ENCODE measurements at regions not wholly inside any gene's neighbourhood (a gene's known extent, or its start where the extent isn't known, plus 50 kb on each side); places are given as distances from the start of the nearest gene placed in this dataset.

GRCh38 chr7:68420342-68421192 lies 1177.7 kb upstream of the AUTS2 start:
- H3K4me3 ChIP-seq (ENCODE audit: low read depth, low read length): no peak overlapping the region
- H3K4me1 ChIP-seq (ENCODE audit: control insufficient read depth, insufficient read depth, low read length): no peaks in the 10 kb centered on the region
- no peaks in the 10 kb centered on the region for H3K9me3 ChIP-seq (ENCODE audit: control insufficient read depth, insufficient read depth, low read depth, low read length)
- no peak for TF ChIP-seq ZNF132 (tag by site-specific recombination; IDR thresholded peaks at IDR 0.05; ENCODE audit: borderline replicate concordance)
- TF ChIP-seq ZNF837 (tag by site-specific recombination; IDR thresholded peaks at IDR 0.05): no peak
- TF ChIP-seq ZFP3 (tag by site-specific recombination; IDR thresholded peaks at IDR 0.05; ENCODE audit: low read depth): no peak
- TF ChIP-seq ZBTB20 (tag by site-specific recombination; IDR thresholded peaks at IDR 0.05): no peak
- TF ChIP-seq GLI4 (tag by site-specific recombination; IDR thresholded peaks at IDR 0.05): no peak
- no peak for TF ChIP-seq ZNF654 (tag by site-specific recombination; IDR thresholded peaks at IDR 0.05; ENCODE audit: low read depth)
- no peak for TF ChIP-seq YY2 (tag by site-specific recombination; IDR thresholded peaks at IDR 0.05)
- TF ChIP-seq KLF8 (tag by site-specific recombination; IDR thresholded peaks at IDR 0.05): no peak
- no peak for TF ChIP-seq ZNF596 (tag by site-specific recombination; IDR thresholded peaks at IDR 0.05)
- TF ChIP-seq ZNF121 (tag by site-specific recombination; IDR thresholded peaks at IDR 0.05): no peak
- no peak for TF ChIP-seq ZBTB6 (tag by site-specific recombination; IDR thresholded peaks at IDR 0.05)
- no peak for TF ChIP-seq ZNF2 (tag by site-specific recombination; IDR thresholded peaks at IDR 0.05)
- no peak for TF ChIP-seq FEZF1 (tag by site-specific recombination; IDR thresholded peaks at IDR 0.05)
- ChIA-PET POLR2A (no interaction called here), CTCF (interaction anchor here (0.7 kb wide), 1 partner anchor 294 kb away, joined by 3 read pairs; no protein-coding TSS in a partner anchor)
- no peak overlapping the region for H3K27ac ChIP-seq (ENCODE audit: extremely low read depth, low read depth, low read length)
- H3K36me3 ChIP-seq (ENCODE audit: control insufficient read depth in 2 of 2, insufficient read depth in 1 of 2, low read length in 2 of 2): no peaks in the 10 kb centered on the region

GRCh38 chr7:68421712-68422111 lies 1176.6 kb upstream of the AUTS2 start:
- ChIA-PET POLR2A (no interaction called here), CTCF (no interaction called here)
- Histone ChIP-seq H3K4me3 (ENCODE audit: low read depth, low read length) (no peak overlapping the region), H3K4me1 (ENCODE audit: control insufficient read depth, insufficient read depth, low read length) (no peaks in the 10 kb centered on the region), H3K27ac (ENCODE audit: extremely low read depth, low read depth, low read length) (no peak overlapping the region), H3K9me3 (ENCODE audit: control insufficient read depth, insufficient read depth, low read depth, low read length) (no peaks in the 10 kb centered on the region), H3K36me3 (ENCODE audit: control insufficient read depth in 2 of 2, insufficient read depth in 1 of 2, low read length in 2 of 2) (no peaks in the 10 kb centered on the region)
- no peak for TF ChIP-seq ZNF138 (tag by site-specific recombination; IDR thresholded peaks at IDR 0.05; ENCODE audit: borderline replicate concordance)
- 0 out of 2 replicates have a peak, but pooled peaks have one; percentile 26 for TF ChIP-seq ZBTB8A (tag by site-specific recombination; IDR thresholded peaks at IDR 0.05)
- no peak for TF ChIP-seq ZNF830 (tag by site-specific recombination; IDR thresholded peaks at IDR 0.05; ENCODE audit: low read depth)
- TF ChIP-seq ZNF747 (tag by site-specific recombination; IDR thresholded peaks at IDR 0.05): no peak
- TF ChIP-seq ZNF394 (tag by site-specific recombination; IDR thresholded peaks at IDR 0.05; ENCODE audit: borderline replicate concordance): peak; percentile 58; the same call in 1 of the 2 replicates
- TF ChIP-seq ZNF580 (tag by site-specific recombination; IDR thresholded peaks at IDR 0.05): no peak
- peak; percentile 35 for TF ChIP-seq ZNF426 (tag by site-specific recombination; IDR thresholded peaks at IDR 0.05)
- TF ChIP-seq PBX3 (CRISPR knock-in tag; IDR thresholded peaks at IDR 0.05): no peak
- TF ChIP-seq ZNF555 (tag by site-specific recombination; conservative IDR thresholded peaks at IDR 0.05): peak; percentile 38
- no peak for TF ChIP-seq ELK4 (IDR thresholded peaks at IDR 0.05; ENCODE audit: borderline replicate concordance, low read depth, low read length)
- TF ChIP-seq ZNF2 (tag by site-specific recombination; IDR thresholded peaks at IDR 0.05): no peak
- no peak for TF ChIP-seq ZNF48 (tag by site-specific recombination; IDR thresholded peaks at IDR 0.05)
- TF ChIP-seq ZNF433 (tag by site-specific recombination; IDR thresholded peaks at IDR 0.05; ENCODE audit: low read depth): 0 out of 2 replicates have a peak, but pooled peaks have one; percentile 10
- TF ChIP-seq ZNF518A (tag by site-specific recombination; conservative IDR thresholded peaks at IDR 0.05; ENCODE audit: low read depth): peak; percentile 60; the same call in 1 of the 2 replicates

All from HEK293 (cell line).